HG03521 (cell line): ENCODE measurements at regions not wholly inside any gene's neighbourhood (a gene's known extent, or its start where the extent isn't known, plus 50 kb on each side); places are given as distances from the start of the nearest gene placed in this dataset.

Source experiments
- ATAC-seq: cut with Tn5 transposase; IDR thresholded peaks from one replicate; pipeline ENCODE4 v1.9.1; 2021; ENCODE audit warnings: mild to moderate bottlenecking, moderate library complexity; ENCODE audit not compliant: unreplicated experiment

DNA sequence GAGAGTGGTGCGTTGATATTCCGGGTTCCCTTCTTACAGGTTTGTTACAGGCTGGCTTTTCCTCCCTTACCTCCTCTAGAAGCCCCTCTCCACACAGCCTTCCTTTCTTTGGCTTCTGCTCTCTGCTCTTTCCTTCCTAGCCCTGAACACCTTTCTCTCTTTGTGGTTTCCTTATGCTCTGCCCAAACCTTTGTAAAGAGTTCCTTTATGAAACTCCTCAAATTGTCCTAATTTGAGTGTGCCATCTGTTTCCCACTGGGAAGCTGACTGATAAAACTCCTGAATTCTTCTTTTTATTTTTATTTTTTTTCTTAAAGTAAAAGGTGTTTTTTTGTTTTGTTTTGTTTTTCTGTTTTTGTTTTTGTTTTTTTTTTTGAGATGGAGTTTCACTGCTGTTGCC lies 60.1 kb upstream of the OTX2 start:
- ATAC-seq: no peak

DNA sequence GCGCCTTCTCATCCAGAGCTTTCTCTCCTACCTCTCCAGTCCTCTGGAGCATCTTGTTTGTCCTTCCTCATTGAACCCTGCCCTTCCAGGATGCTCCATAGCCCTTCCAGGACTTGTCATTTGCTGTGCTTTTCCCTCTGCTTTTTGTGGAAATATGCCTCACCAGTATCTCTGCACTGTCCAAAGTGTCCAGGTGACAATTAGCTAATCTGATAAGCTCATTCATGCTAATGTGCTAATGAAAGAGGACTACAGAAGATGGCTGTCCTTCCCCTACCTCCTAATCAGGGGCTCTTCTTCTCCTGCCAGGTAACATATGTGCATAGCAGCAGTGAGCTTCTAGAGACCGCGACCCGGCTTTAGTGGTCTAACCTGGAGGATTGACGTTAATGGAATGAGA lies 58.4 kb upstream of the OTX2 start:
- no peak for ATAC-seq

GRCh38 chr14:56862836-56863235 lies 52.6 kb upstream of the OTX2 start:
- no peak for ATAC-seq

GRCh38 chr14:56860441-56860840 lies 50.2 kb upstream of the OTX2 start:
- no peak for ATAC-seq
